ENCODE measurements at regions not wholly inside any gene's neighbourhood (a gene's known extent, or its start where the extent isn't known, plus 50 kb on each side); places are given as distances from the start of the nearest gene placed in this dataset.

DNA sequence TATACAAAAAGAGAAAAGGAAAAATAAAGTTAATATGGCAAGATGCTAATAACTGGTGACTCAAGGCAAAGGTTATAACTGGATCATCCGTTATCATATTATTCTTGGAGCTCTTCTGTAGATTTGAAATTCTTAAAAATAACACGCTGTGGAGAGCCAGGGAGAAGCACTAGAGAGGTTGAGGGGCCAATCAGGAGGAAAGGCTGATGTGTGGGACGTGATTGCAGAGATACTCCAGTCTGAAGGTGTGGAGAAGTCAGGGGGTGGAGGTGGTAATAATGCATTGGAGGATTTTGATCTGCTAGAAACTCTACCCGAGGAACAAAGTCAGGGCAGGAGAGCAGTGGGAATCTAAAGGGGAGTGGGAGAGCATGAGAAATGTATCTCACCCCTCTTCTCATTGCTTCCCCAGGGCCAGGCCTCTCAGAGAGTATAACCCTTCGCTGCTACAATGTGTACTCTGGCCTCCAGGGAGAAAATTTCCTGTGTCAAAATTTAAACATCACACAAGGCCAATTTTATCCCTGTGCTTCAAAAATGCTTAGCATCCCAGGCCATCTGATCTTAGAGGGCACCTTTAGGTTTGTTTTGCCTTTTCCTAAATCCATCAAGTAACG lies 211.5 kb upstream of the SEMA6D start:
- peaks cover 46% of the 10 kb centered on the region for H3K4me1 ChIP-seq (ENCODE audit: low read depth)
- H3K9me3 ChIP-seq (ENCODE audit: low read depth): no peaks in the 10 kb centered on the region
- TF ChIP-seq, protein P1, sequence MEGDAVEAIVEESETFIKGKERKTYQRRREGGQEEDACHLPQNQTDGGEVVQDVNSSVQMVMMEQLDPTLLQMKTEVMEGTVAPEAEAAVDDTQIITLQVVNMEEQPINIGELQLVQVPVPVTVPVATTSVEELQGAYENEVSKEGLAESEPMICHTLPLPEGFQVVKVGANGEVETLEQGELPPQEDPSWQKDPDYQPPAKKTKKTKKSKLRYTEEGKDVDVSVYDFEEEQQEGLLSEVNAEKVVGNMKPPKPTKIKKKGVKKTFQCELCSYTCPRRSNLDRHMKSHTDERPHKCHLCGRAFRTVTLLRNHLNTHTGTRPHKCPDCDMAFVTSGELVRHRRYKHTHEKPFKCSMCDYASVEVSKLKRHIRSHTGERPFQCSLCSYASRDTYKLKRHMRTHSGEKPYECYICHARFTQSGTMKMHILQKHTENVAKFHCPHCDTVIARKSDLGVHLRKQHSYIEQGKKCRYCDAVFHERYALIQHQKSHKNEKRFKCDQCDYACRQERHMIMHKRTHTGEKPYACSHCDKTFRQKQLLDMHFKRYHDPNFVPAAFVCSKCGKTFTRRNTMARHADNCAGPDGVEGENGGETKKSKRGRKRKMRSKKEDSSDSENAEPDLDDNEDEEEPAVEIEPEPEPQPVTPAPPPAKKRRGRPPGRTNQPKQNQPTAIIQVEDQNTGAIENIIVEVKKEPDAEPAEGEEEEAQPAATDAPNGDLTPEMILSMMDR (IDR thresholded peaks at IDR 0.05; ENCODE audit: low read depth, low read length): no peak
- DNase-seq (ENCODE audit: low read depth in 1 of 2, low spot score in 1 of 2): no peak
- H3K27me3 ChIP-seq: no peaks in the 10 kb centered on the region
- no peak overlapping the region for H3K4me3 ChIP-seq
- no peaks in the 10 kb centered on the region for H3K36me3 ChIP-seq
- H3K27ac ChIP-seq: peak overlapping the region; percentile 19

DNA sequence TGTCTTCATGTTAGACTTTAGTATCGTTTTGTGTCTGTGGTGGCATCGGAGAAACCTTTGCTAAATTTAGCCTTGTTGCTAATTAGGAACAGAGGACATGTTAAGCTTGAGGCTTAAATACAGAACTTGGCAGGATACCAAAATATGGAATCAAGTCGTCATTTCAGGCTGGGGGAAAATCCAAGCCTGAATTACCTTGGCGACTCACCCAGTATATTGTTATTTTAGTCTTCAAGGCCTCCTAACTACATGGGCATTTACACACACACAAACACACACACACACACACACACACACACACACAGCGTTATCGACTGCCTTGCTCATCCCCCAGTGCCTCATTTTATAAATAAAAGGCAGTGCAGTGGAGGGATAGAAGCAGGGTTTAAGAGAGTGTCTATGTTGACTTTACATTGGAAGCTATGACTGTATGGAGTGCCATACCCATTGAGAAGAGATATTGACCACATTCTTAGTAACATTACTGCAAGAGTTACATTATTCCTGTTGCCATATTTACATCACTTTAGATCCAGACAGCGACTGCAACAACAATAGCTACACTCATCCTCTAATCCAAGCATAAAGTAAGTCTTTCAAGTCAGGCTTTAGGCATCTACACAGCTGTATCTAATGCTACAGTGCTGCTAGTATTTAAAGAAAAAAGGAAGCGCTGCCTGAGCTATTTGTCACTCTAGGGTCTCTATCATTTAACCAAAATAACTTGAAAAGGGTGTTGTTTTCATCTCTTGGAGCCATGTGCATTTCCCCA lies 210.8 kb upstream of the SEMA6D start:
- Histone ChIP-seq H3K36me3 (no peaks in the 10 kb centered on the region), H3K9me3 (ENCODE audit: low read depth) (no peaks in the 10 kb centered on the region), H3K27ac (peak overlapping the region; percentile 19), H3K27me3 (no peaks in the 10 kb centered on the region), H3K4me1 (ENCODE audit: low read depth) (peaks cover 41% of the 10 kb centered on the region), H3K4me3 (no peak overlapping the region)
- peak; percentile 29 to 32 for DNase-seq (ENCODE audit: low read depth in 1 of 2, low spot score in 1 of 2)
- TF ChIP-seq, protein P1 (IDR thresholded peaks at IDR 0.05; ENCODE audit: low read depth, low read length): no peak

DNA sequence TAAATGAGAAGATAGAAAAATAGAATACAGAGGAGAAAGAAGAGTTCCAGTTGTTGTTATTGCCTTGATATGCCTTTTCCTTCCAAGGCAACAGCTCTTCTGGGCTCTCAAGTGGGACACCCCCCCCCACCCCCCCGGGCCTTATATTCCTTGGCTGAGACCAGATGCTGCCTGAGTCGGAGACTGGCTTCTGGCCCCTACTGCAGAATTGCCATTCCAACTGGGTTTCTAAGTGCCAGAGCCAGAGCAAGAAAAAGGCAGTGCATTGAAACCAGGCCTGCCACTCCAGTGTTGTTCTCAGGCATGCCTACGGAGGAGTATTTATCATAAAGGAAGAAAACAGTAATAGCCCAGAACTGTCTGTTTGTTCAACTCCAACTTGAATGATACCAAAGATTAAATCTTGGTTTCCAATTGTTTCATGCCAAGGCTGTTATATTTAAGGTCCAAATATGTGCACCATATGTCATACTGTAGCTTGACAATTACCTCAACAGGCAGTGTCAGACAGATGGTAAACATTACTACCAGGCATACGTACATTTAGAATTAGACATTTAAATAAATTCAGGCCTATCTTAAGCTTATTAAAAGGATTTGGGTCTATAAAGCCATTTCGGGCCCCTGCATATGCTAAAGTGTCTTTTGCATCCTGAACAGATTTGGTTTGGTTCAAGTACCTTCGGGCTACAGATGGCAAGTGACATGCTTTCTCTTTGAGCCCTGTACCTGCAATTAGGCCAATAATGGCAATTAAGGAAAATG lies 209.9 kb upstream of the SEMA6D start:
- TF ChIP-seq, protein P1 (IDR thresholded peaks at IDR 0.05; ENCODE audit: low read depth, low read length): no peak
- no peaks in the 10 kb centered on the region for H3K27me3 ChIP-seq
- no peaks in the 10 kb centered on the region for H3K36me3 ChIP-seq
- H3K4me1 ChIP-seq (ENCODE audit: low read depth): peaks cover 41% of the 10 kb centered on the region
- no peak overlapping the region for H3K4me3 ChIP-seq
- H3K27ac ChIP-seq: no peak overlapping the region
- H3K9me3 ChIP-seq (ENCODE audit: low read depth): no peaks in the 10 kb centered on the region
- DNase-seq (ENCODE audit: low read depth in 1 of 2, low spot score in 1 of 2): no peak

DNA sequence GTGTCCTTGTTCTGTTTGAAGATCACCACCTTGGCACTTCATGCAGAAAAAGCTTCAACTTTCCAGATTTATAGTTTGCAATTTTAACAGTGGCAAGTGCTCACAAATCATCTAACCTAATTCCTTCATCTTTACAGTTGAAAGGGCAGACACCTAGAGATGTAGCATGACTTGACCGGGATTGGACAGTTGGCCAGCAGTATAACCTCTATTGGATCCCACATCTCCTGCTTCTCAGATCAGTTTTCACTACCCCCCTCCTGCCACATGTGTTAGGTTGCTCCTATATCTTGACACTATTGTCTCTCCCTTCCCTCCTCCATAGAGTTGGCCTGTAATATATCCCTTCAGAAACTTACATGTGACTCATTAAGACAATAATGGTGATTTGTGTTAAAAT lies 206.0 kb upstream of the SEMA6D start:
- no peak overlapping the region for H3K27ac ChIP-seq
- no peaks in the 10 kb centered on the region for H3K36me3 ChIP-seq
- H3K9me3 ChIP-seq (ENCODE audit: low read depth): no peaks in the 10 kb centered on the region
- H3K4me3 ChIP-seq: no peak overlapping the region
- TF ChIP-seq, protein P1 (IDR thresholded peaks at IDR 0.05; ENCODE audit: low read depth, low read length): no peak
- H3K4me1 ChIP-seq (ENCODE audit: low read depth): peaks cover 23% of the 10 kb centered on the region
- H3K27me3 ChIP-seq: no peaks in the 10 kb centered on the region
- no peak for DNase-seq (ENCODE audit: low read depth in 1 of 2, low spot score in 1 of 2)

DNA sequence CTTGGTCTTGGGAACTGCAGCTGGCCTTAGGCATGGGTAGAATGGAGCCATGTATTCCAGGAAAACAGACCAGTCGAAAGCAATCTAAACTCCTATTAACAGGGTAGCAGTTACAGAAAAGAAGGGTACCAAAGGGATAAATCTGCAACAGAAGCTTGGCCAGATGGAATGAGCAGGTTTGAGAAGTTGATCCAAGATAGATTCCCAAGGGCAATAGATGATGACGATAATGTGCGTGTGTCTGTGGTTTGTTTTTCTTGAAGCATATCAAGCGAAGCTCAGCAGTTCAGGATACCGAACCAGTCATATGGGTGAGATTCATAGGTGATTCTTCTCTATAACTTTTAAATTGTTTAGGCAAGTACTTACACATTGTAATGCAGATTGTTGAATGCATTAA lies 203.8 kb upstream of the SEMA6D start:
- H3K9me3 ChIP-seq (ENCODE audit: low read depth): no peaks in the 10 kb centered on the region
- no peaks in the 10 kb centered on the region for H3K27me3 ChIP-seq
- H3K27ac ChIP-seq: no peak overlapping the region
- no peak overlapping the region for H3K4me3 ChIP-seq
- H3K36me3 ChIP-seq: no peaks in the 10 kb centered on the region
- TF ChIP-seq, protein P1 (IDR thresholded peaks at IDR 0.05; ENCODE audit: low read depth, low read length): no peak
- DNase-seq (ENCODE audit: low read depth in 1 of 2, low spot score in 1 of 2): no peak
- peaks cover 26% of the 10 kb centered on the region for H3K4me1 ChIP-seq (ENCODE audit: low read depth)
